GM12878 (cell line): ENCODE measurements at regions not wholly inside any gene's neighbourhood (a gene's known extent, or its start where the extent isn't known, plus 50 kb on each side); places are given as distances from the start of the nearest gene placed in this dataset.

Experiments
- ATAC-seq: fragments of 200-7000 bp; cut with Tn5 transposase; 3 replicates; pipeline ENCODE4 v1.9.1; 2020; ENCODE audit warnings: mild to moderate bottlenecking, moderate library complexity
- BruUV-seq: library from RNA; stranded (reverse); fragments of 400-500 nt; replicated peaks from 2 replicates; lab custom pipeline; 2021; lab: Mats Ljungman, UMichigan
- CTCF ChIA-PET: fragments of 300-600 bp; sonication (Branson Sonifier 250); formaldehyde crosslinking; extraction: SDS; loops from one replicate; lab custom pipeline; 2021; ENCODE audit warnings: inconsistent platforms; lab: Yijun Ruan, JAX
- POLR2A ChIA-PET: fragments of 350-600 bp; formaldehyde crosslinking; extraction: SDS; loops from one replicate; lab custom pipeline; 2021; ENCODE audit warnings: inconsistent platforms; lab: Charles Lee
- RAD21 ChIA-PET: fragments of 300-600 bp; sonication (Branson Sonifier 250); formaldehyde crosslinking; loops from one replicate; lab custom pipeline; 2023; ENCODE audit warnings: antibody characterized with exemption; ENCODE audit not compliant: unreplicated experiment; lab: Charles Lee
- SMC1A ChIA-PET: fragments of 300-600 bp; sonication (Branson Sonifier 250); formaldehyde crosslinking; loops from one replicate; lab custom pipeline; 2023; ENCODE audit not compliant: unreplicated experiment, uncharacterized antibody; lab: Charles Lee
- DNase-seq: peaks from one replicate; pipeline ENCODE4 v3.0.0-alpha.2; 2011; ENCODE audit warnings: low read depth, low spot score
- FAIRE-seq: peaks from 3 replicates; lab custom pipeline; 2011; peaks lifted over from hg19 to GRCh38; lab: Jason Lieb, UNC
- H2AFZ ChIP-seq: 2 replicates; pipeline ENCODE4 v1.6.0; 2011; ENCODE audit warnings: low read depth, low read length, control low read depth; ENCODE audit not compliant: control insufficient read depth
- H3K27ac ChIP-seq: 2 replicates; pipeline ENCODE4 v1.5.1; 2011; ENCODE audit warnings: control low read depth; ENCODE audit not compliant: control insufficient read depth, insufficient read depth
- H3K27me3 ChIP-seq, 2 experiments: replicated peaks in 1 of 2; 2 replicates each; pipeline versions ENCODE4 v1.6.0 to v1.6.1; 2011; ENCODE audit warnings: low read length in 1 of 2; ENCODE audit not compliant: control insufficient read depth in 2 of 2, insufficient read depth in 2 of 2
- H3K36me3 ChIP-seq, 2 experiments: 2 replicates each; pipeline ENCODE4 v1.5.1; 2011; ENCODE audit warnings: low read length in 1 of 2; ENCODE audit not compliant: control insufficient read depth in 2 of 2, insufficient read depth in 2 of 2
- H3K4me1 ChIP-seq: 2 replicates; pipeline ENCODE4 v1.6.1; 2011; ENCODE audit warnings: mild to moderate bottlenecking, low read length, moderate library complexity, mixed read lengths; ENCODE audit not compliant: control insufficient read depth, insufficient read depth
- H3K4me2 ChIP-seq: 2 replicates; pipeline ENCODE4 v1.6.0; 2011; ENCODE audit warnings: control low read depth; ENCODE audit not compliant: control insufficient read depth, insufficient read depth
- H3K4me3 ChIP-seq: fragments of 200-600 bp; sonication (generic); 2 replicates; pipeline ENCODE4 v1.5.1; 2016
- H3K79me2 ChIP-seq: 2 replicates; pipeline ENCODE4 v1.6.0; 2011; ENCODE audit warnings: low read length; ENCODE audit not compliant: control insufficient read depth, insufficient read depth
- H3K9ac ChIP-seq: 2 replicates; pipeline ENCODE4 v1.8.0; 2011; ENCODE audit warnings: low read length, control low read depth, mixed read lengths; ENCODE audit not compliant: control insufficient read depth, insufficient read depth
- H3K9me3 ChIP-seq: replicated peaks from 3 replicates; pipeline ENCODE4 v1.5.1; 2011; ENCODE audit warnings: mild to moderate bottlenecking, low read length; ENCODE audit not compliant: control insufficient read depth, insufficient read depth
- H4K20me1 ChIP-seq: 2 replicates; pipeline ENCODE4 v1.6.0; 2011; ENCODE audit not compliant: control insufficient read depth, insufficient read depth
- CHD4 ChIP-seq: fragments of 200-600 bp; sonication (generic); IDR thresholded peaks from 2 replicates; pipeline ENCODE4 v1.6.1; 2016; ENCODE audit warnings: mild to moderate bottlenecking
- E2F8 ChIP-seq: fragments of 450-650 bp; IDR thresholded peaks from 2 replicates; pipeline ENCODE4 v1.6.1; 2018; ENCODE audit warnings: mild to moderate bottlenecking, low read depth, moderate library complexity; ENCODE audit not compliant: partially characterized antibody
- MYB ChIP-seq: fragments of 150-350 bp; IDR thresholded peaks from 2 replicates; pipeline ENCODE4 v1.6.1; 2014; ENCODE audit warnings: mild to moderate bottlenecking, low read depth, low read length, borderline replicate concordance
- PBX3 ChIP-seq: IDR thresholded peaks from 2 replicates; pipeline ENCODE4 v1.6.1; 2011; ENCODE audit warnings: mild to moderate bottlenecking, low read depth, low read length, moderate library complexity; ENCODE audit not compliant: insufficient replicate concordance
- SRF ChIP-seq, 2 experiments: IDR thresholded peaks; 2 replicates each; pipeline ENCODE4 v1.6.1; 2011; ENCODE audit warnings: low read depth in 2 of 2, low read length in 2 of 2, mild to moderate bottlenecking in 1 of 2, moderate library complexity in 1 of 2
- YBX1 ChIP-seq: fragments of 450-650 bp; IDR thresholded peaks from 2 replicates; pipeline ENCODE4 v1.6.1; 2016; ENCODE audit warnings: antibody characterized with exemption
- WGBS: methylation state at CpG from one replicate; pipeline ENCODE4 v1.1.6; 2016; ENCODE audit warnings: low lambda C conversion rate; ENCODE audit not compliant: insufficient replicate concordance, insufficient coverage; ENCODE audit errors: missing lambda C conversion rate; 5-methylcytosine and 5-hydroxymethylcytosine counted together
- in situ Hi-C: fragments of 300-500 bp; cut with MboI; formaldehyde crosslinking; loops from 9 replicates; pipeline ENCODE4 v1.14.3; 2018; ENCODE audit warnings: mixed read lengths
- intact Hi-C: fragments of 100-400 bp; cut with micrococcal nuclease; formaldehyde crosslinking; loops from one replicate; pipeline ENCODE4 v1.14.2; 2022; ENCODE audit not compliant: unreplicated experiment
- TF ChIP-seq, protein P1 (sequence below): fragments of 450-650 bp; IDR thresholded peaks from 2 replicates; pipeline ENCODE4 v1.6.1; 2017; ENCODE audit warnings: antibody characterized with exemption, mild to moderate bottlenecking, moderate library complexity
- TF ChIP-seq, protein P2 (sequence below): fragments of 150-350 bp; IDR thresholded peaks from 2 replicates; pipeline ENCODE4 v1.6.1; 2016; ENCODE audit warnings: low read depth, low read length

GRCh38 chr5:68730979-68731654 is 362.7 kb upstream of the SLC30A5 start:
- DNase-seq (no peak), FAIRE-seq (no peak), ATAC-seq (no peak)
- ChIA-PET CTCF (no interaction called here), SMC1A (interaction anchor here (1.2 kb wide), 1 partner anchor 175 kb away, joined by 3 read pairs; no protein-coding TSS in a partner anchor), RAD21 (no interaction called here), POLR2A (no interaction called here)
- H3K27ac ChIP-seq: no peak overlapping the region
- H3K4me3 ChIP-seq: no peak overlapping the region
- no peak overlapping the region for H2AFZ ChIP-seq
- H3K27me3 ChIP-seq: no peaks in the 10 kb centered on the region
- no peak overlapping the region for H3K4me2 ChIP-seq
- H3K9ac ChIP-seq: no peak overlapping the region
- no peaks in the 10 kb centered on the region for H3K36me3 ChIP-seq
- intact Hi-C loops (no loop called here), in situ Hi-C loops (no loop called here)
- H3K79me2 ChIP-seq: no peaks in the 10 kb centered on the region
- H3K4me1 ChIP-seq: no peaks in the 10 kb centered on the region
- H3K9me3 ChIP-seq: no peaks in the 10 kb centered on the region
- BruUV-seq: no TSS peak
- TF ChIP-seq E2F8 (no peak), SRF (IDR thresholded peaks at IDR 0.05; ENCODE audit: low read depth in 2 of 2, low read length in 2 of 2) (no peak), CHD4 (no peak), YBX1 (no peak), PBX3 (no peak), MYB (no peak)
- TF ChIP-seq, protein P1, sequence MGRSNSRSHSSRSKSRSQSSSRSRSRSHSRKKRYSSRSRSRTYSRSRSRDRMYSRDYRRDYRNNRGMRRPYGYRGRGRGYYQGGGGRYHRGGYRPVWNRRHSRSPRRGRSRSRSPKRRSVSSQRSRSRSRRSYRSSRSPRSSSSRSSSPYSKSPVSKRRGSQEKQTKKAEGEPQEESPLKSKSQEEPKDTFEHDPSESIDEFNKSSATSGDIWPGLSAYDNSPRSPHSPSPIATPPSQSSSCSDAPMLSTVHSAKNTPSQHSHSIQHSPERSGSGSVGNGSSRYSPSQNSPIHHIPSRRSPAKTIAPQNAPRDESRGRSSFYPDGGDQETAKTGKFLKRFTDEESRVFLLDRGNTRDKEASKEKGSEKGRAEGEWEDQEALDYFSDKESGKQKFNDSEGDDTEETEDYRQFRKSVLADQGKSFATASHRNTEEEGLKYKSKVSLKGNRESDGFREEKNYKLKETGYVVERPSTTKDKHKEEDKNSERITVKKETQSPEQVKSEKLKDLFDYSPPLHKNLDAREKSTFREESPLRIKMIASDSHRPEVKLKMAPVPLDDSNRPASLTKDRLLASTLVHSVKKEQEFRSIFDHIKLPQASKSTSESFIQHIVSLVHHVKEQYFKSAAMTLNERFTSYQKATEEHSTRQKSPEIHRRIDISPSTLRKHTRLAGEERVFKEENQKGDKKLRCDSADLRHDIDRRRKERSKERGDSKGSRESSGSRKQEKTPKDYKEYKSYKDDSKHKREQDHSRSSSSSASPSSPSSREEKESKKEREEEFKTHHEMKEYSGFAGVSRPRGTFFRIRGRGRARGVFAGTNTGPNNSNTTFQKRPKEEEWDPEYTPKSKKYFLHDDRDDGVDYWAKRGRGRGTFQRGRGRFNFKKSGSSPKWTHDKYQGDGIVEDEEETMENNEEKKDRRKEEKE: no peak
- TF ChIP-seq, protein P2, sequence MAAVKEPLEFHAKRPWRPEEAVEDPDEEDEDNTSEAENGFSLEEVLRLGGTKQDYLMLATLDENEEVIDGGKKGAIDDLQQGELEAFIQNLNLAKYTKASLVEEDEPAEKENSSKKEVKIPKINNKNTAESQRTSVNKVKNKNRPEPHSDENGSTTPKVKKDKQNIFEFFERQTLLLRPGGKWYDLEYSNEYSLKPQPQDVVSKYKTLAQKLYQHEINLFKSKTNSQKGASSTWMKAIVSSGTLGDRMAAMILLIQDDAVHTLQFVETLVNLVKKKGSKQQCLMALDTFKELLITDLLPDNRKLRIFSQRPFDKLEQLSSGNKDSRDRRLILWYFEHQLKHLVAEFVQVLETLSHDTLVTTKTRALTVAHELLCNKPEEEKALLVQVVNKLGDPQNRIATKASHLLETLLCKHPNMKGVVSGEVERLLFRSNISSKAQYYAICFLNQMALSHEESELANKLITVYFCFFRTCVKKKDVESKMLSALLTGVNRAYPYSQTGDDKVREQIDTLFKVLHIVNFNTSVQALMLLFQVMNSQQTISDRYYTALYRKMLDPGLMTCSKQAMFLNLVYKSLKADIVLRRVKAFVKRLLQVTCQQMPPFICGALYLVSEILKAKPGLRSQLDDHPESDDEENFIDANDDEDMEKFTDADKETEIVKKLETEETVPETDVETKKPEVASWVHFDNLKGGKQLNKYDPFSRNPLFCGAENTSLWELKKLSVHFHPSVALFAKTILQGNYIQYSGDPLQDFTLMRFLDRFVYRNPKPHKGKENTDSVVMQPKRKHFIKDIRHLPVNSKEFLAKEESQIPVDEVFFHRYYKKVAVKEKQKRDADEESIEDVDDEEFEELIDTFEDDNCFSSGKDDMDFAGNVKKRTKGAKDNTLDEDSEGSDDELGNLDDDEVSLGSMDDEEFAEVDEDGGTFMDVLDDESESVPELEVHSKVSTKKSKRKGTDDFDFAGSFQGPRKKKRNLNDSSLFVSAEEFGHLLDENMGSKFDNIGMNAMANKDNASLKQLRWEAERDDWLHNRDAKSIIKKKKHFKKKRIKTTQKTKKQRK: no peak
- H4K20me1 ChIP-seq: no peaks in the 10 kb centered on the region
- WGBS: 22% methylated on average over 3 of the region's 3 CpGs
